T1000 (cell line): ENCODE measurements at regions not wholly inside any gene's neighbourhood (a gene's known extent, or its start where the extent isn't known, plus 50 kb on each side); places are given as distances from the start of the nearest gene placed in this dataset.
"Not testable (repeated sequence)": the region's sequence is repeated elsewhere in the genome, so short reads cannot be mapped to it uniquely, and the experiment has no call there.

Source experiments
- DNase-seq: peaks from one replicate; lab custom pipeline; 2025; ENCODE audit warnings: mixed read lengths; lab: John Stamatoyannopoulos, UW

DNA sequence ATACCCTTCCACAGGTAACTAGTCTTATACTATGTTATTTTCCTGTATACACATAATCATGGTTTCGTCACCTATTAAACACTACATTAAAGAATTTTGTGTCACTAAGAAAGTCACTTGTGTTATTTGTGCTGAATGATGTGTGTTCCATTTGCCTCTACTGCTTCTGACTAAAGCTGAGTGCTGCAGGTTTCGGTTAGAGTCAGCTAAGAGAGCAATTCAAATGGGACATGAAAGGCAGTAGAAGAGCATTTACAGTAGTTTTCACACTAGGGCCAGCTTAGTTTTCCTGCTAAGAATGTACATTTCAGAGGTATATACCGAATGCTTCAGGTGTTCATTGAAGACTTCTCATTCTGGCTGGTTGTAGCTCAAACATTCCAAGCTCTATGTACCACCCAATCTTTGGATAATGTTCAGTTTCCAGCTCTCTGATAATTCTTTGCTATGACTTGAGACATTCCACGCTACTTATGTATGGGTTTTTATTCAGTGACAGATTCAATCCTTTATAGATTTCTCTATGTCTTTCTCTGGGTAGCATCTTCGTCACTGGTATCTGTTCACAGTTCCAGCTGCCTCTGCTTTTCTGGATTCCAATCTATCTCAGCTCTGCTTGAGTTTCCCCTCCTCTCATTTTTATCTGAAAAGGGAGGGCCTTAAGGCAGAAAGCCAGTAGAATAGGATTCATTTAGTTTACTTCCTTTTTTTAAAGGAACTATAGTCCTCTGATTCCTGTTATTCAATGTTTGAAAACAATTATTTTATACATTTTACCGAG, 164.4 kb downstream of the CXXC4 start:
- no peak for DNase-seq

DNA sequence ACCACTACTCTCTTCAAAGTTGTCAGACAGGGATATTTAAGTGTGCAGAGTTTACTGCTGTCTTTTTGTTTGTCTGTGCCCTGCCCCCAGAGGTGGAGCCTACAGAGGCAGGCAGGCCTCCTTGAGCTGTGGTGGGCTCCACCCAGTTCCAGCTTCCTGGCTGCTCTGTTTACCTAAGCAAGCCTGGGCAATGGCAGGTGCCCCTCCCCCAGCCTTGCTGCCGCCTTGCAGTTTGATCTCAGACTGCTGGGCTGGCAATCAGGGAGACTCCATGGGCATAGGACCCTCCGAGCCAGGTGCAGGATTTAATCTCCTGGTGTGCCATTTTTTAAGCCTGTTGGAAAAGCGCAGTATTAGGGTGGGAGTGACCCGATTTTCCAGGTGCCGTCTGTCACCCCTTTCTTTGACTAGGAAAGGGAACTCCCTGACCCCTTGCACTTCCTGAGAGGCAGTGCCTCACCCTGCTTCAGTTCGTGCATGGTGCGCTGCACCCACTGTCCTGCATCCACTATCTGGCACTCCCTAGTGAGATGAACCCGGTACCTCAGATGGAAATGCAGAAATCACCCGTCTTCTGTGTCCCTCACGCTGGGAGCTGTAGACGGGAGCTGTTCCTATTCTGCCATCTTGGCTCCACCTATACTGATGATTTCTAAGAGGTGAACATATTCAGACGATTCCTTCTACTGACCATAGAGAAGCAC, 167.6 kb downstream of the CXXC4 start:
- DNase-seq: not testable (repeated sequence)

DNA sequence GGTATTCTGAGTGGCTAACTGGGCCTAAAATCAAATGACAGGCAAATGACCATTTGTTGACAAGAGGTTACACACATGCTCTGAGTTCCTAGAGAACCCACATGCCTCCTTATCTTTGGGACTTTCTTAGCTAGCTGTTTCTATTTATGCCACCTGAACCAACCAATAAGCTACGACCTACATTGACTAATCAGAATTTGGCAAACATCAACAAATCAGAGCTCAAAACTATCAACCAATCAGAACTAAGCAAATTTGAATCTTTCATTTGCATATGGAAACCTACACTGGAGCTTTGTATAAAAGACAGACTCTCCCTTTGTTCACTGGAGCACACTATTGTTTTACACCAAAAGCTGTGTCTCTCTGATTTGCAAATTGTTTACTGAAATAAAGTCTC, 192.0 kb downstream of the CXXC4 start:
- no peak for DNase-seq

DNA sequence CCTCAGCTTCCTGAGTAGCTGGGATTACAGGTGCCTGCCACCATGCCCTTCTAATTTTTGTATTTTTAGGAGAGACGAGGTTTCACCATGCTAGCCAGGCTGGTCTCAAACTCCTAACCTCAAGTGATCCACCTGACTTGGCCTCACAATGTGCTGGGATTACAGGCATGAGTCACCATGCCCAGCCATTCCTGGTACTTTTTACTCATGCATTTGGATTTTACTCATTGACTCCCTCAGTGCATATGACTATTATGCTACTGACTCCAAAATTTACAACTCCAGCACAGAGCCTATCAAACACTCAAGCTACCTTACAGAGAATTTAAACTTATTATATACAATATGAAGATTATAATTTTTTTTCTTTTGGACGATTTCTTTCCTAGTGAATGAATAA, 199.9 kb downstream of the CXXC4 start:
- DNase-seq: no peak

DNA sequence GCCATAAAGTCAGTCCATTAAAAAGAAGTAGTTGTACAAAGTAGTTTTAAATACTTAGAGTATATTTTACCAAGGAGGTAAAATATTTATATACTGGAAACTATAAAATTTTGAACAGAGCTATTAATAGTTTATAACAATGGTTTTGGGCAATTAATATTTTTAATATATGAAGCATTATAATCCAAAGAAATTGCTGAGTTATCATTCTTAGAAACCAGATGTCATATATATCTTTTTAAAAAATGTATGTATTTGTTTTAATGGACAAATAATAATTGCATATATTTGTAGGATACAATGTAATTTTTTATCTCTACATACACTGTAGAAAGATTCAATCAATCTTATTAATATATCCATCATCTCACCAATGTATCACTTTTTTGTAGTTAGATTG, 207.8 kb downstream of the CXXC4 start:
- no peak for DNase-seq

DNA sequence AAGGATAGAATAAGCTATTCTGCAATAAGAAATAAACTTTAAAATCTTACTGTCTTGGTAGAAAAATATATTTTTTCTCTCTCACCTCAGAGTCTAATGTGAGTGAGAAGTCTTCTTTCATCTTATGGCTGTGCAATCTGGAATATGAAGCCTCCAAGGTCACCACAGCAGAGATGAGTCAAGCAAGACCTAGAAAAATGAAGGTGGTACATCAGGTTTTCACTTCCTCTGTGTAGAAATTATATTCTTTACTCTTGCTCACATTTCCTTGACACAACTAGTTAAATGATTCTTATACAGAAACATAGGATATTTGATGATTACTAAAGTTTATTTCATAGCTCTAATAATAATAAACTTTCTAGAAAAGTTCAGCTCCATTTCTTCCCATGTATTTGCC, 211.4 kb downstream of the CXXC4 start:
- no peak for DNase-seq

DNA sequence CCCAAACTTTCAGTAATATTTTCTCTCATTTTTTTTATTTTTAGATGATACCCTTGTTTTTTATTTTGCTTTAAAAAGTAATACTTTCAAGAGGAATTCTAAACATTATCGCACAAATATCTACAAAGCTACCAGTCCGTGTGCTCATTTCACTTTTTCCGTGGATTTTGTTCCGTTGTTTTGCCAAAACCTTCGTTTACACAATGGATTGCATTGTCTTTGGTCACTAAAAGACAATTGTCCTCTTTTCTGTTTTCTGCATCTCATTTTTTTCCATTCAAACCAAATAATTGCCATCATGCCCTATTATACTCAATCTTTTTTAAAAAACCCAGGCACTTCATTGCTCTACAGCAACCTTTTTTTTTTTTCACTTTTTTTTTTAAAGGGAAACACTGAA, 214.9 kb downstream of the CXXC4 start:
- no peak for DNase-seq

DNA sequence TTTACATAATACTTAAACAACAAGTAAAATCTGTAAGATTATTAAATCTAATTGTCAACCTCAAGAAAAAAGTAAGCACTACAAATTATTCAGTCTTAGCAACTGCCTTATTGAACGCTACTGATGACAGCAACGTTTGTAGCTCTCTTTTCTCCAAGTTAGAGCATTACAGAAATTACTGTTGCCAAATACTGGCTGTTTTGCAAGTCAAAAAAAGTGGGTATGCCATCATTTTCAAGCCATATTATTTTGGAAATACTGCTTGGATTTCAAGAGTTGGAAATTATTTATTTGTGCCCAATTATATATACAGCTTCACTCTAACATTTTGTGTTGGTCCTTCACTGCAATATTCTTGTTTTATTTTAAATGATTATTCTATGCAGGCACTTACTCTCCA, 221.7 kb downstream of the CXXC4 start:
- no peak for DNase-seq

DNA sequence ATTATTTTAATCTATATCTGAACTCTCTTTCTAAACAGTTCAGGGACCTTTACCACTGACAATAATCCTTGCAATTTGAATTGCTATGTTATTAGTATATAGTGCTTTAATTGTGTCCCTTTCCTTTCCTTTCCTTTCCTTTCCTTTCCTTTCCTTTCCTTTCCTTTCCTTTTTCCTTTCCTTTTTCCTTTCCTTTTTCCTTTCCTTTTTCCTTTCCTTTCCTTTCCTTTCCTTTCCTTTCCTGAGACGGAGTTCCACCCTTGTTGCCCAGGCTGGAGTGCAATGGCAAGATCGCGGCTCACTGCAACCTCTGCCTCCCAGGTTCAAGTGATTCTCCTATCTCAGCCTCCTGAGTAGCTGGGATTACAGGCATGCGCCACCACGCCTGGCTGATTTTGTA, 225.1 kb downstream of the CXXC4 start:
- DNase-seq: not testable (repeated sequence)

DNA sequence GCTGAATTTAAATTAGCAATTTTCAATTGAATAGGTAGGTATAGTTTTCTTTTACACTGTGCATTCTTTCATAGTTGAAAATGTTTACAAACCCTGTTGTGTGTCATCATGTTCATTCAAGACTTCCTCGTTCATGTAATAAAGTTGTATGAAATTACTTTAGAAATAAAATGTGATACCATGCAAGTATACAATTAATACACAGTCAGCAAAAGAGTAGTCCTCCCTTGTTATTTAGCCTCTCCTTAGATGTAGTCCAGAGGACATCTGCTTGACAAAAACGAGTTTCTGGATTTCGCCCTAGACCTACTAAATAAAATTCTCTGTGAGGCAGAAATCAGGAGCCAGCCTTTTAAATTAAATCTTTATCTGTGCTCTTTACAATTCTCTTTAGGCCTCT, 231.6 kb downstream of the CXXC4 start:
- DNase-seq: no peak

DNA sequence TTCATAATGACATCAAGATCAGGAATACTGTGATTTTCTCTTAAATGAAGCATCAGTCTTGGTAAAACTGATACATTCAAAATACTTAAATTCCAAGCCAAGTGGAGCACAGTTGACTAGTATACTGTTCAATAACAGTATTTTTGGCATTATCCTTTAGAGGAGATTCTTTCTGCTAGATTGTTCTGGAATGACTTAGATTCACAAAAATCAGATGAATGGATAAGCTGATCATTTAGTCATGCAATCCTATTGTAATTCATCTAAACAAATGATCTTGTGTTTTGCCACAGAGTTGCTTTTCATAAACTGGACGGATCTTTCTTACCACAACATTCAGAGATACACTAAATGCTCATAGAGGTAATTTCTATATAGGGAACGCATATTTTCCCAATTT, 232.0 kb downstream of the CXXC4 start:
- no peak for DNase-seq

DNA sequence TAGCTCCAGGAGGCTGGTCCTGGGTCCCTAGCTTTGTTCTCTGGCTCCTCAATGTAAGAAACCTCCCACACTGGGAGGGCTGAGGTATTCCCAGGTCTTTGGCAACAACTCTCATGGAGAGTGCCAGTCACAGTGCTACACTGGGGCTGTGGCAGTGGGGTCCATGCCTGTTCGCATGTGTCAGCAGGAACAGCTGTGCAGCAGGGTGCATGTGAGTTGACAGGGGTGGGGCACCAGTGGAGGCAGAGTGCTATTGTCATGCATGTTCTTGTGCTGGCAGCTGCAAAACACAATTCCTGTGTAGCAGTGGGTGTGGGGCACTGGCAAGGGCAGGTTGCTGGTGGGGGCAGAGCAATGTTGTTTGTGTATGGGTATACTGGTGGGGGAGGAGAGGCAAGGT, 246.0 kb downstream of the CXXC4 start:
- DNase-seq: no peak

DNA sequence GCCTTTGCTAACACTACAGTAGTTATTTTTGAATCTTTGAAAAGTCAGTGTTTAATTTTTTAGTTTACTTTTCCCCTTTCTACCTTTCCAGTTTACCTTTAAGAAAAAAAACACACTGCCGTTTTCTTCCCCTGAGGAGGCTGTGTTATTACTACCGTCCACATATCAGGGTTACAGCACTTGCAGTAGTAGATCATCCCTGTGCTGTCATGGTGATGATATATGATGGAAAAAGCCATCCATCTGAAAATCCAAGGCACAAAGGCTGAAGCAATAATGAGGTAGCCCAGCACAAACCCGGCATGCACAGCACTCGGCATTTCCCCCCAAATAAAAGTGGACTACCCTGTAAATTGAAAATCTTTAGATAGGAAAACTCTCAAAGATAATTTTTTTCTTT, 258.7 kb downstream of the CXXC4 start:
- DNase-seq: no peak

DNA sequence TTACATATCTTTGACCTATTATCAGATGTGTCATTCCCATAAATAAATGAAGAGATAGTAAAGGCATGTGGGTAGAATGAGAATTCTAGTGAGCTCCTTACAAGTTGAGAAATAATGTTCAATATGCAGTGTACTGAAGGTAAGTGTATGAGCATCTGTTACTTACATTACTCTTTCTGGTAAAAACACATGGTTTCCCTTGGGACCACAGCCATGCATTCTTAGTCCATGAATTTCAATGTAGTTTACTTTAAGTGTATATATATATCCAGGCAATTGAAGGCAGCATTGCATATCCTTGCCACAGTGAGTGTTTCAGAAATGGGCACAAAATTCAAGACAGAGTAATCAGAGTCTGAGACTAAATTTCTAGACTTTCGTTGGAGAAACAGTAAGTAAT, 277.2 kb downstream of the CXXC4 start:
- DNase-seq: no peak

DNA sequence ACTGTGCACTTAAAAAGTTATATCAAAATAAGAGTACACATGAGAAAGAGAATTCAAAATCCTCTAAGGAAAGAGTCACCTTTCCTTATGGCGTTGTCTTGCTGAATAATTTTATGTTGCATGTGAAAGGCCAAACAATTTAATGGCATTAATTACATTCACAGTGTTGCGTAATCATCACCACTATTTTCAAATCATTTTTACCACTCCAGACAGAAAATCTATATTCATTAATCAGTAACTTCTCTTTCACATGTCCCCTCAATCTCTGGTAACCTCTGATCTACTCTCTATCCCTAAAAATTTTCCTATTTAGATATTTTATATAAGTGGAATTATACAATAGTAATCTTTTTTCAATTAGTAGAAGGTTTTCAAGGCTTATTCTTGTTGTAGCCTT, 283.0 kb downstream of the CXXC4 start:
- no peak for DNase-seq

DNA sequence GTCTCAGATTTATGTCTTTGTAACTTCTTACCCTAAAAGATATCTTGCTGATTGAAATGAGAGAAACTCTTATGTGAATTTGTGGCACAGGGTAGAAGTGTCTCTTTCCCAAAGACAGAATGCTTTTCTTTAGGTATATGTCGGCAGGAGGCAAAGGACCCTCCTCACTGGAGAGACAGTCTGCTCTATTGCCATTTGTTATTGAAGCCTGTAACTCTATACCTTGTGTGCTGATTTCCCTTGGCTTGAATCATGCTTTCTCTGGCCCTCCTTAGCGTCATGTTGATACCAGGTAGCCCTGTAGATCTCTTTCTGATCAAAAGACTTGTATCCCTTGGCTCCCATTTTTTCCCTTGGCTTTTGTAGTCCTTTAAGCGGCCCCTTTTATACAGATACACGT, 284.3 kb downstream of the CXXC4 start:
- DNase-seq: no peak

DNA sequence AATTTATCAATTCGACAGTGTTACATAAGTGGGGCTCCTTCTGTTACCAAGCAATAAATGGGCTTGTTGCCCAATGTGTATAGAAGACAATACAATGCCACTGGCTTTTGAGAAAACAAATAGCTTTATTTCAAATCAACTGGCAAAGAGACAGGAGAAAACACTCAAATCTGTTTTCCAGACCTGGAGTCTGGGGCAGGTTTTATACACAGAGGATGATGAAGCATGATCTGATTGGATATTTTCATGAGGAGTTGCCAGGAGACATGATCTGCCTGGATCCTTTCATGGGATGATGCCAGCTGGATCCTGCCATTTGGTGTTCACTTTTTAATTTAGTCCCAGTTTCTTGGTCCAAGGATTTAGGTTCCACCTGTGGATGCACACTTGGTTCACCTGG, 287.9 kb downstream of the CXXC4 start:
- no peak for DNase-seq

DNA sequence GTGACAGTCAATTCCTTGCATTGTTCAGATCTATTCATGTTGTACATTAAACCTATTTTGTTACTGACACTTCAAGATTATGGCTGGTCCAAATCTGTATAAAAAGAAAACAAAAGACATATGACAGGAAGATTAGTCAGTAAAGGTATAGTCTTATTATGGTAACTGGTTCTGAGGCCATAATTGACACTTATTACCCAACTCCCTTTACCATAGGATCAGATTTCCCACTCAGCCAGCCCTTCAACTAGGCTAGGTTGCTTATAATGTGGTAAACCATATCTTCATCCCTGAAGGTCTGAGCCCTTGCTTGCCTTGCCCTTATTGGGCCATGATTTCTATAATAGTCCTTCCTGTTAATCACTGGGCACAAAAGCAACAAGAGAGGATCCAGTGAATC, 289.6 kb downstream of the CXXC4 start:
- DNase-seq: no peak

DNA sequence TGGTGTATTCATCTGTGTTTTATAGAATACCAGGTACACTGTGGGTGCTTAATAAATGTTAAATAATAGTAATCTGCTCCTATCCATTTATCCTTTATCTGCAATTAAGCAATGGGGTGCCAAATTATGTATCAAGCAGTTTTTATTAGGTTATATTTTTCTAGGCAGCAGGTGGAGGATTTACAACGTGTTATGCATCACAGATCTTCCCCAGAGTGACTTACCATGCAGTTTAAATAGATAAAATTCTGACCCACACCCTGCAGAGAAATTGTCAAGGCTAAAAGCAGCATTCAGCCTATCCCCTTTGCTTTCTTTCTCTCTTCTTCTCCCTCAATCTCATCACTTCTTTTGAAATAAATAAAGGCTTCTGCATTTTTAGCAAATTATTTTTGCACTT, 306.4 kb downstream of the CXXC4 start:
- DNase-seq: no peak

DNA sequence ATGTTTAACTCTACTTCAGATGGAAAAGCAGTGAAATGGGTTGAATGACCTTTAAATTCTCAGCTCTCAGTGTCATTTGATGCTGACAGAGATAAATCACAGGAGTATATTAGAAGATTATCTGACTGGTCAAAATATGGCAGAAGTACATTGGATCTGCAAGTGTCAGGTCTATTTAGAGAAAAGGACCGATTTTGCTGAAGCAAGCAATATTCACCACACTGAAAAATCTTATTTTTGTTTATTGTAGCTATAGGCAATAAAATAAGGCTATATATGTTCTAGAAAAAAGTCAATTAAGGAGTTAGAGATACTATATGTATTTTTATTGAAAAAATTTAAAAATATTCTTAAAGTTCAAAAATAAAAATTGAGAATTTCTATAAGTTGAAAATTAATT, 325.3 kb downstream of the CXXC4 start:
- no peak for DNase-seq

DNA sequence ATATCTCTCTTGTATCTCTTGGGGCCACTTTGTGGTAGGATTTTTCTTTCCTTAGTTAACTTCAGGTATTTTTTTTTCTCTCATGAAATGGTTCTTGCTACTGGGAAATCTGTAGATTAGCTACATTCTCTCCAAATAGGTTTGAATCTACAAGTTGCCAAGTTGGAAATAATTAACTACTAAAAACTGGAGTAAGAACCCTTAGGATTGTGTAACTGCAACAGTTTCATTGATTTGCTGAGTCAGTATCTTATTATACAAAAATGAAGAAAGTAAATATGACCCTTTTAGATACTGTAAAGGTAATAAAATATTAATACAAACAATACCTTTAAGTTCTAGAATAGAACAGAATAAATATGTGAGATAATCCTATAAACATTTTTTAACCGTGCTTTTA, 327.9 kb downstream of the CXXC4 start:
- no peak for DNase-seq

DNA sequence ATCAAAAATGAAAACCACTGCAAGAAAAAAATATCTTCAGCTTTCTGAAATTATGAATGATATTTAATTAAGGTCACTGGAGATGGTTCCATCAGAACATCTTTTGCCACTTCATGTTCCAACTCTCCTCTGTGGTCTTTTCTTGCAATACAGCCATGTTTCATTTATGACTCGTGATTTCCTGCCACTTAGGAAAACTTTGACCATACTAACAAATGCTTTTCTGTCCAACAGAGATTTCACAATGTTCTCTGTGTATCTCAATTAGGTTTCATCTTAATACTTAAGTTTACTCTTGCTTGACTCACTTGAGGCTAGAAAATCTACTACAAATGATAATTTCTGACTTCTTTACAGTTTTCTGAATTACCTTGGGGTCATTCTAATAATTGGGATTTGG, 330.9 kb downstream of the CXXC4 start:
- no peak for DNase-seq

DNA sequence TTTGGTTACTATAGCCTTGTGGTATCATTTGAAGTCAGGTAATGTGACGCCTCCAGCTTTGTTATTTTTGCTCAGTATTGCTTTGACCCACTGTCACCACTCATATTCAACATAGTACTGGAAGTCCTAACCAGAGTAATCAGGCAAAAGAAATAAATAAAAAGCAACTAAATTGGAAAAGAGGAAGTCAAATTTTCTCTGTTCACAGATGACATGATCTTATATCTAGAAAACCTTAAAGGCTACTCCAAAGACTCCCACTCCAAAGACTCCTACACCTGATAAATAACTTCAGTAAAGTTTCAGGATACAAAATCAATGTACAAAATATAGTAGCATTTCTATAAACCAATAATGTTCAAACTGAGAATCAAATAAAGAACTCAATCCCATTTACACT, 348.6 kb downstream of the CXXC4 start:
- DNase-seq: no peak

DNA sequence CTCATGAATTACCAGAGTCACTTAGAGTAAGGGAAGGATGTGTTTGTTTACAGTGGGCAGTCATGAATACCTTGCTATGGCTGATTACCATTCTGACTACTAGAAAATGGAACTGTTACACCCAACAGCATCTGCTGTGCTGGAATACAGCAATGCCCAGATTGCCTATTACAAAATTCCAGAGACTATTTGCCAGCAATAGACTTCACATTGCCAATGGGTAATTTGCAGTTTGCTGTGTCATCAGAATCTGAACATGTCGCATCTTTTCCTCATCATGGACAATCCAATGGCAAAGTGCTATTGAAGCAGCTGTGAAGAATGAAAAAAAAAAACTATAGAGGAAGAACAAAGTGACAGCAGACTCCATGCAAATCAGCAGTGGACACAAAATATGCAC, 356.6 kb downstream of the CXXC4 start:
- no peak for DNase-seq
